BJ (cell line): ENCODE measurements at regions not wholly inside any gene's neighbourhood (a gene's known extent, or its start where the extent isn't known, plus 50 kb on each side); places are given as distances from the start of the nearest gene placed in this dataset.
"Not testable (repeated sequence)": the region's sequence is repeated elsewhere in the genome, so short reads cannot be mapped to it uniquely, and the experiment has no call there.

Experiments
- CTCF ChIA-PET: fragments of 350-600 bp; formaldehyde crosslinking; extraction: SDS; loops from one replicate; lab custom pipeline; 2021; ENCODE audit warnings: antibody characterized with exemption, inconsistent platforms; lab: Yijun Ruan, JAX
- POLR2A ChIA-PET: fragments of 300-600 bp; sonication (Branson Sonifier 250); formaldehyde crosslinking; extraction: SDS; loops from one replicate; lab custom pipeline; 2021; ENCODE audit warnings: antibody characterized with exemption; lab: Charles Lee
- DNase-seq: peaks from one replicate; pipeline ENCODE4 v3.0.0-alpha.2; 2011; ENCODE audit warnings: low read depth
- H3K27me3 ChIP-seq: 2 replicates; pipeline ENCODE4 v1.6.0; 2011; ENCODE audit warnings: low read length; ENCODE audit not compliant: control insufficient read depth, insufficient read depth
- H3K36me3 ChIP-seq: 2 replicates; pipeline ENCODE4 v1.5.1; 2011; ENCODE audit warnings: low read length; ENCODE audit not compliant: control insufficient read depth, insufficient read depth
- H3K4me3 ChIP-seq: 2 replicates; pipeline ENCODE4 v1.5.1; 2011; ENCODE audit warnings: low read depth, mild to moderate bottlenecking, control low read depth, low read length
- TF ChIP-seq, protein P1 (sequence below): IDR thresholded peaks from 2 replicates; pipeline ENCODE4 v1.5.1; 2011; ENCODE audit warnings: low read depth, mild to moderate bottlenecking, control low read depth, inconsistent platforms, low read length, moderate library complexity; ENCODE audit not compliant: insufficient read depth

DNA sequence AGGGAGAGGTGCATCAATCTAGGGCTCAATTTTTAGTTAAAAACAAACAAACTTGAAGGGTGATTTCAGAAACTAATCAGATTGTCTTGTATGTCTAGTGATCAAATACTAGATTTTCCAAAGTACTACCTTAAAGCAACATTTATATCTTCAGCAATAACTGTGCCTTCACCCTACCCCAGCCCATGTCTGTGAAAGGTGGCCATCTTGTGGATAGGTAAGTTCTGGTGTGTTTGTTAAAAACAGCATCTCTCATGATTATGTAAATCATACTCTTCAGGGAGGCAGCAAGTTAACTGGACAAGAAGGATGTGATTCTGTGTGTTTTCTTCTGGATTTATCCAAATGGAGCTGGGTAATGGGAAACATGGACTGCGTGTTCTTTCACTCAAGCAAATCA lies 81.4 kb upstream of the ACSL1 start:
- ChIA-PET CTCF (no interaction called here), POLR2A (no interaction called here)
- no peaks in the 10 kb centered on the region for H3K27me3 ChIP-seq
- no peaks in the 10 kb centered on the region for H3K36me3 ChIP-seq
- DNase-seq: no peak
- TF ChIP-seq, protein P1, sequence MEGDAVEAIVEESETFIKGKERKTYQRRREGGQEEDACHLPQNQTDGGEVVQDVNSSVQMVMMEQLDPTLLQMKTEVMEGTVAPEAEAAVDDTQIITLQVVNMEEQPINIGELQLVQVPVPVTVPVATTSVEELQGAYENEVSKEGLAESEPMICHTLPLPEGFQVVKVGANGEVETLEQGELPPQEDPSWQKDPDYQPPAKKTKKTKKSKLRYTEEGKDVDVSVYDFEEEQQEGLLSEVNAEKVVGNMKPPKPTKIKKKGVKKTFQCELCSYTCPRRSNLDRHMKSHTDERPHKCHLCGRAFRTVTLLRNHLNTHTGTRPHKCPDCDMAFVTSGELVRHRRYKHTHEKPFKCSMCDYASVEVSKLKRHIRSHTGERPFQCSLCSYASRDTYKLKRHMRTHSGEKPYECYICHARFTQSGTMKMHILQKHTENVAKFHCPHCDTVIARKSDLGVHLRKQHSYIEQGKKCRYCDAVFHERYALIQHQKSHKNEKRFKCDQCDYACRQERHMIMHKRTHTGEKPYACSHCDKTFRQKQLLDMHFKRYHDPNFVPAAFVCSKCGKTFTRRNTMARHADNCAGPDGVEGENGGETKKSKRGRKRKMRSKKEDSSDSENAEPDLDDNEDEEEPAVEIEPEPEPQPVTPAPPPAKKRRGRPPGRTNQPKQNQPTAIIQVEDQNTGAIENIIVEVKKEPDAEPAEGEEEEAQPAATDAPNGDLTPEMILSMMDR: no peak
- H3K4me3 ChIP-seq: no peak overlapping the region

DNA sequence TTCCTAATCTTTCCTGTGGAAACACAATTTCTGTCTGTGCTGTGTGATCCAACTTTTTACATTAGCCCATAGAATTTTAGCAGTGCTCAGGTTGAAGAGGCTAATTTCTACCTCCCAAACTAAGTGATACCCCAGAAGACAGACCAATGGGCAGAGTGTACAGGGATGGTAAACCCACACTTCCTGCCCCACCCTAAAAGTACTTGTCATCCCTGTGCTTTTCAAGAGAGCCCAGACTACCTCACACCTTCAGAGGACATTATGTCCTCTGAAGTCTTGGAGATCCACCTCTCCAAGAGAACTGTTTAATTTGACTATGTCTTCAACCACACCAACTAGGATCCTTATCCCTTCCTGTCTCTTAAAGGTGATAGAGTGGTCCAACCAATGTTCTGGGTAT lies 82.0 kb upstream of the ACSL1 start:
- ChIA-PET POLR2A (no interaction called here), CTCF (no interaction called here)
- TF ChIP-seq, protein P1: no peak
- no peaks in the 10 kb centered on the region for H3K36me3 ChIP-seq
- no peaks in the 10 kb centered on the region for H3K27me3 ChIP-seq
- DNase-seq: no peak
- H3K4me3 ChIP-seq: no peak overlapping the region

- DNase-seq: no peak
- POLR2A ChIA-PET: no interaction called here
- Histone ChIP-seq H3K36me3 (no peaks in the 10 kb centered on the region), H3K27me3 (no peaks in the 10 kb centered on the region), H3K4me3 (no peak overlapping the region)
- TF ChIP-seq, protein P1: no peak
- CTCF ChIA-PET: no interaction called here
These were observed 85.5 kb upstream of the ACSL1 start for GRCh38 chr4:184911310-184911709.

DNA sequence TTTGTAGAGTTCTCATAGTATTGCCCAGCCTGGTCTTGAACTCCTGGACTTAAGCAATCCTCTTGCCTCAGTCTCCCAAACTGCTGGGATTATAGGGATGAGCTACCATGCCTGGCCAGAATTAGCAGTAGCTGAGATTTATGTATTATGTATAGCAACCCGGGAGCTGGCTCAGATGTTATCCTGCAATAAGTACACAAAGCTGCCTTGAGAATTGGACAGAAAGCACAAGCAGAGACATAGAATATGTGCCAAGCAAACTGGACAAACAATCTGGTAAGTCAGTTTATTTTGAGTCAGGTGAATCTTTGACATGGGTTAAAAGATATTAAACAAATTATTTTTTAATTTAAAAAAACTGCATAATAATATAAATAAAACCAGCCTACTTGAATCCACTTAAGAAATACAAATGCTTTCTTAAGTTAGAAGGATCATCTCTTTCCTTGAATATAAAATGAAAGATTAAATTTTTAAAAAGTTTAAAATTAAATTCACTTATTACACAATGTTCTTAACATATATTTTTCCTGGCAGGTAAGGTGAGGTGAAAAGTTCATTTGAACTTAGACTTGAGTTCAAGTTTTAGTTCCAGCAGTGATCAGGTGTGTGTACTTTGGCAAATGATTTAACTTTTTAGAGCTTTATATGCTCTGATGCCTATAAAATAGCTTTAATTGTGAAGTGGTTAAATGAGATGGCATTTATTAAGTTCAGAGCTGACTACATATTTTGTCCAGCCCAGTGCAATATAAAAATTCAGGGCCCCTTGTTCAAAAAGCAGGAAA lies 87.8 kb upstream of the ACSL1 start:
- TF ChIP-seq, protein P1: no peak
- H3K36me3 ChIP-seq: no peaks in the 10 kb centered on the region
- H3K4me3 ChIP-seq: no peak overlapping the region
- H3K27me3 ChIP-seq: no peaks in the 10 kb centered on the region
- ChIA-PET POLR2A (no interaction called here), CTCF (no interaction called here)
- DNase-seq: no peak

GRCh38 chr4:184918799-184919198 lies 93.0 kb upstream of the ACSL1 start:
- H3K27me3 ChIP-seq, H3K4me3 ChIP-seq, DNase-seq, POLR2A ChIA-PET, H3K36me3 ChIP-seq: not testable (repeated sequence)
- CTCF ChIA-PET: interaction anchor here (0.5 kb wide), 1 partner anchor 677 kb away, joined by 3 read pairs; no protein-coding TSS in a partner anchor

DNA sequence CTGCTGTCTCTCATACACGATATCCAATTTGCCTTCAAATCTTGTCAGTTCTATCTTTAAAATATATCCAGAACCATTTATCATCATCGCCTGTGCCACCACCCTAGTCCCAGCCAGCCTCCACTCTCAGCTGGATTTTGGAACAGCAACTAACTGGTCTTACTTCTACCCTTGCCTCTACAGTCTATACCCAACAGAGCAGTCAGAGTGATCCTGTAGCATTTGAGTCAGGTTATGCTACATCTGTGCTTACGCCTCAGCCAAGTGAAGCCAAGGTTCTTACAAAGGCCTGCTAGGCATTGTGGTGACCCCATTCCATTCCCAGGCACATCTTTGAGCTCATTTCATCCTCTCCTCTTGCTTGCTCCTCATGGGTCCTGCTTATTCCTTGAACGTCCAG lies 95.7 kb upstream of the ACSL1 start:
- H3K27me3 ChIP-seq: no peaks in the 10 kb centered on the region
- POLR2A ChIA-PET: no interaction called here
- no peak overlapping the region for H3K4me3 ChIP-seq
- TF ChIP-seq, protein P1: no peak
- H3K36me3 ChIP-seq: no peaks in the 10 kb centered on the region
- CTCF ChIA-PET: no interaction called here
- DNase-seq: no peak
